ENCODE measurements at regions not wholly inside any gene's neighbourhood (a gene's known extent, or its start where the extent isn't known, plus 50 kb on each side); places are given as distances from the start of the nearest gene placed in this dataset.

DNA sequence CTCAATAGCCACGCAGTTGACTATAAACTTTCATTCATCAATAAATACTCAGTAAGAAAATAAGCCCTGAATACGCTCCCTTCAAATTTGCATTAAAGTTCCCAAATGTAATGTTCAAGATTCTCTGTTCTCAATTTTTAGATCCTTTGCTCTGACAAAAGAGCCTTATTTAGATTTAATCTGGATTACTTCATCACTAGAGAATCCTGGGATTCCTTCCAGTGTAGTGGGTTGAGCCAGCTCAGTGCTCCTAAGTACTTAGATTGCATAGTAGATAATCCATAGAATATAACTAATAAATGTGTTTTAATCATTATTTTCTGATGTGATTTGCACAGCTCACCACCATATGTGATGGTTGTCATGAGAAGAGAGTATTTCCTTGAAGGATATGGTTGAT lies 1286.2 kb downstream of the SUCLG1 start:
- TF ChIP-seq, protein P1, sequence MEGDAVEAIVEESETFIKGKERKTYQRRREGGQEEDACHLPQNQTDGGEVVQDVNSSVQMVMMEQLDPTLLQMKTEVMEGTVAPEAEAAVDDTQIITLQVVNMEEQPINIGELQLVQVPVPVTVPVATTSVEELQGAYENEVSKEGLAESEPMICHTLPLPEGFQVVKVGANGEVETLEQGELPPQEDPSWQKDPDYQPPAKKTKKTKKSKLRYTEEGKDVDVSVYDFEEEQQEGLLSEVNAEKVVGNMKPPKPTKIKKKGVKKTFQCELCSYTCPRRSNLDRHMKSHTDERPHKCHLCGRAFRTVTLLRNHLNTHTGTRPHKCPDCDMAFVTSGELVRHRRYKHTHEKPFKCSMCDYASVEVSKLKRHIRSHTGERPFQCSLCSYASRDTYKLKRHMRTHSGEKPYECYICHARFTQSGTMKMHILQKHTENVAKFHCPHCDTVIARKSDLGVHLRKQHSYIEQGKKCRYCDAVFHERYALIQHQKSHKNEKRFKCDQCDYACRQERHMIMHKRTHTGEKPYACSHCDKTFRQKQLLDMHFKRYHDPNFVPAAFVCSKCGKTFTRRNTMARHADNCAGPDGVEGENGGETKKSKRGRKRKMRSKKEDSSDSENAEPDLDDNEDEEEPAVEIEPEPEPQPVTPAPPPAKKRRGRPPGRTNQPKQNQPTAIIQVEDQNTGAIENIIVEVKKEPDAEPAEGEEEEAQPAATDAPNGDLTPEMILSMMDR (IDR thresholded peaks at IDR 0.05; ENCODE audit: control insufficient read depth, extremely low read depth, insufficient read depth), result no peak
- H3K4me3 ChIP-seq (ENCODE audit: low read depth, low read length), result no peak overlapping the region
- DNase-seq (ENCODE audit: low read depth), result no peak

DNA sequence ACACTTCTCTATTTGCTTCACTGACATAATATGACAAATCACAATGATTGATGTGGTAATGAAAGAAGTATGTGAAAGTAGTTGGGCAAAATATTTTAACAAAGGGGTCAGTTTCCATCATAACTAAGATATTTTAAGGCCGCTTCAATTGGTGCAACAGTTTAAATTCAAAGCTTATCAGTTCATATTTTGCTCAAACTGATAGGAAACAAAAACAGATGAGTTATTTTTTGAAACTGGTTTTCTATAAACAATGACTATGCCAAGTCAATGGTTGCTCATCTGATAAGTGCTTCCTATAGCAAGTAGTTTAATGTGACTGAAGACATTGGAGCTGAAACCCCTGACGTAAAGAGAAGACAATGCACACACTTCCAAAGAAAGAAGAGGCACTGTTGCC lies 1290.7 kb downstream of the SUCLG1 start:
- no peak for DNase-seq (ENCODE audit: low read depth)
- H3K4me3 ChIP-seq (ENCODE audit: low read depth, low read length), result no peak overlapping the region
- TF ChIP-seq, protein P1 (IDR thresholded peaks at IDR 0.05; ENCODE audit: control insufficient read depth, extremely low read depth, insufficient read depth), result no peak

DNA sequence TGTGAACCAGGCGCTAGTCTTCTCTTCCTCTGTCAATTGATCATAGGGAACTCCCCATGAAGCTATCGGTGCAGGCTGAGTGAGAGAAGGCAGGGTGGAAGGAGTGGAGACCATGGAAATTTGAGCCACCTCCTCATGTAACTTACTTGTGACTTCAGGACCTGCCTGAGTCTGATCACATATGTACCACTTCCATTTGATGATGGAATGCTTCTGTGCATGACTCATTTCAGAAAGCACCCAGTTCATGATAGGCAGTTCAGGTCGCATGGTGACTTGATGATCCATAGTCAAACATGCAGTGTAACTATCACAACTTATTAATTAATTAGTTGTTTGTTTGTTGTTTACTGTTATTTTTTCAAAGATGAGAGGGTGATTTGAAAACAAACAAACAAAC lies 1296.7 kb downstream of the SUCLG1 start:
- TF ChIP-seq, protein P1 (IDR thresholded peaks at IDR 0.05; ENCODE audit: control insufficient read depth, extremely low read depth, insufficient read depth), result no peak
- no peak for DNase-seq (ENCODE audit: low read depth)
- H3K4me3 ChIP-seq (ENCODE audit: low read depth, low read length), result no peak overlapping the region

DNA sequence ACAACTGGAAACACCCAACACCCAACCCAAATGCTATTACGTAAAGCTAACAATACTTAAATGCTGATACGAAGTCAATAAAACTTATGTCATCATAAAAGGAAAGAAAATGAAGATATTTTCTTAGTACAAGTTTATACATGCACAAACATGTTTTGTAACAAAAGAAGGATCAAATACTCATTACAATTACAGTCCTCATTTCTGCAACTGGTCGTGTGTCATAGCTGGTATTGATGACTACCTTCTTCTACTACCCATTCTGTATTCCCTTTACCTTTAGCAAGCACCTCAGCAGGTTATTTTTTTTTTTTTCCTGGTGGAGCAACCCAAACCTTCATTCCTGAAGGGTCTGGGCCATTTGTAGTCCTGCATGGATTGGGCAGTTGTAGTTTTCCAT lies 1298.5 kb downstream of the SUCLG1 start:
- TF ChIP-seq, protein P1 (IDR thresholded peaks at IDR 0.05; ENCODE audit: control insufficient read depth, extremely low read depth, insufficient read depth), result no peak
- H3K4me3 ChIP-seq (ENCODE audit: low read depth, low read length), result no peak overlapping the region

DNA sequence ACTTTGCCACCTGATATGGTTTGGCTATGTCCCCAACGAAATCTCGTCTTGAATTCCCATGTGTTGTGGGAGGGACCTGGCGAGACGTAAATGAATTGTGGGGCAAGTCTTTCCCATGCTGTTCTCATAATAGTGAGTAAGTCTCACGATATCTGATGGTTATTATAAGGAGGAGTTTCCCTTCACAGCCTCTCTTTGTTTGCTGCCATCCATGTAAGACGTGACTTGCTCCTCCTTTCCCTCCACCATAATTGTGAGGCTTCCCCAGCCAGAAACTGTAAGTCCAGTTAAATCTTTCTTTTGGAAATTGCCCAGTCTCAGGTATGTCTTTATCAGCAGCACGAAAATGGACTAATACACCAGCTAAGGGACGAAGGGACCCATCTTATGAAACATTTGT lies 1303.3 kb downstream of the SUCLG1 start:
- TF ChIP-seq, protein P1 (IDR thresholded peaks at IDR 0.05; ENCODE audit: control insufficient read depth, extremely low read depth, insufficient read depth), result no peak
- DNase-seq (ENCODE audit: low read depth), result no peak
- H3K4me3 ChIP-seq (ENCODE audit: low read depth, low read length), result no peak overlapping the region

More for the DNA sequence above, 1298.5 kb downstream of the SUCLG1 start:
- DNase-seq (ENCODE audit: low read depth), result no peak

DNA sequence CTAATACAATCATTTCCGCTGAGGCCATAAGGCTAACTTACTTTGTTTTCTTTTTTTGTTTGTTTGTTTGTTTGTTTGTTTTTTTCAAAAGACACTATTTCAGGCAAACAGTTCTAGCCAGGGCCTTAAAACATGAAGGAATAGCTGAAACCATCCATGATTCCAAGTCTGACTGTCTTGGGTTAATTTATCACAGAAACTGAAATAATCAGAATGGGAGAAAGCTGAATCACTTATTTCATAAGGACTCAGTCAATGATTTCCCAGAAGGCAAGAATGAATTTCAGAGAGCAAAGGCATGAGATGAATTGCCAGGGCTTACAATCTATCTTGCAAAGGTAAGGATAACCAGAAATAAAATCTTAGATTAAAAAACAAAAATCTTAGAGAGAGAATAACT lies 1315.1 kb downstream of the SUCLG1 start:
- no peak for DNase-seq (ENCODE audit: low read depth)
- TF ChIP-seq, protein P1 (IDR thresholded peaks at IDR 0.05; ENCODE audit: control insufficient read depth, extremely low read depth, insufficient read depth), result no peak
- H3K4me3 ChIP-seq (ENCODE audit: low read depth, low read length), result no peak overlapping the region

DNA sequence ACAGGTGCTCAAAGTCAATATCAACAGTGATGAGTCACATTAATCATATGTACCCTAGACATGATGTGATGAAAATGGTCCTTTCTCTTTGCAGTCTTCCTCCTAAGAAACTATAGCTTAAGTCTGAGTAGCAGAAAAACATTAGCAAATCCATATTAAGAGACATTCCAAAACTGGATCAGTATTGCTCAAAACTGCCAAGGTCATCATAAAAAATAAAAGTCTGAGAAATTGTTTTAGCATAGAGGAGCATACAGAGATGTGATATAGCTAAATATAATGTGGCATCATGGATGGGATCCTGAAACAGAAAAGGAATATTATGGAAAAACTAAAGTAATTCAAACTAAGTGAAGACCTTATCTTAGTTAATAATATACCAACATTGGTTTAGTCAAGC lies 1316.1 kb downstream of the SUCLG1 start:
- no peak for DNase-seq (ENCODE audit: low read depth)
- H3K4me3 ChIP-seq (ENCODE audit: low read depth, low read length), result no peak overlapping the region
- TF ChIP-seq, protein P1 (IDR thresholded peaks at IDR 0.05; ENCODE audit: control insufficient read depth, extremely low read depth, insufficient read depth), result no peak
